OCI-LY7 (cell line): ENCODE measurements at regions not wholly inside any gene's neighbourhood (a gene's known extent, or its start where the extent isn't known, plus 50 kb on each side); places are given as distances from the start of the nearest gene placed in this dataset.

Experiments
- BruUV-seq: library from RNA; stranded (reverse); fragments of 400-500 nt; replicated peaks from 2 replicates; lab custom pipeline; 2021; lab: Mats Ljungman, UMichigan
- CTCF ChIA-PET: fragments of 300-600 bp; sonication (Branson Sonifier 250); formaldehyde crosslinking; loops from one replicate; lab custom pipeline; 2022; ENCODE audit warnings: antibody characterized with exemption; ENCODE audit not compliant: unreplicated experiment; lab: Charles Lee
- POLR2A ChIA-PET: fragments of 300-600 bp; sonication (Branson Sonifier 250); formaldehyde crosslinking; loops from one replicate; lab custom pipeline; 2022; ENCODE audit warnings: antibody characterized with exemption; lab: Charles Lee
- DNase-seq: peaks from one replicate; pipeline ENCODE4 v3.0.0-alpha.2; 2015; ENCODE audit warnings: low spot score
- H2AFZ ChIP-seq: fragments of 200-600 bp; sonication (generic), shearing (Covaris generic); 2 replicates; pipeline ENCODE4 v1.6.1; 2014; ENCODE audit warnings: mild to moderate bottlenecking, antibody characterized with exemption, low read length, moderate library complexity
- H3K27ac ChIP-seq: fragments of 200-600 bp; sonication (generic); 2 replicates; pipeline ENCODE4 v1.5.1; 2014; ENCODE audit warnings: mixed run types, low read depth, mild to moderate bottlenecking, moderate library complexity, low read length, inconsistent platforms; ENCODE audit not compliant: poor library complexity, severe bottlenecking
- H3K36me3 ChIP-seq: fragments of 200-600 bp; sonication (generic); 2 replicates; pipeline ENCODE4 v1.6.1; 2014; ENCODE audit warnings: mild to moderate bottlenecking, antibody characterized with exemption, low read length, moderate library complexity, mixed read lengths; ENCODE audit not compliant: insufficient read depth
- H3K4me1 ChIP-seq: fragments of 200-600 bp; sonication (generic); 2 replicates; pipeline ENCODE4 v1.5.1; 2014; ENCODE audit warnings: mild to moderate bottlenecking, low read length; ENCODE audit not compliant: insufficient read depth, poor library complexity, severe bottlenecking
- H3K4me2 ChIP-seq: fragments of 200-600 bp; sonication (generic); 2 replicates; pipeline ENCODE4 v1.6.1; 2014; ENCODE audit warnings: mild to moderate bottlenecking, low read length
- H3K4me3 ChIP-seq: fragments of 200-600 bp; sonication (generic); 2 replicates; pipeline ENCODE4 v1.5.1; 2014; ENCODE audit warnings: mild to moderate bottlenecking, low read depth, low read length; ENCODE audit not compliant: poor library complexity, severe bottlenecking
- H3K79me2 ChIP-seq: fragments of 200-600 bp; sonication (generic); 2 replicates; pipeline ENCODE4 v1.6.1; 2016; ENCODE audit warnings: low read depth, mild to moderate bottlenecking, low read length, moderate library complexity, mixed read lengths; ENCODE audit not compliant: insufficient read depth
- H3K9me2 ChIP-seq: fragments of 200-600 bp; sonication (generic); 2 replicates; pipeline ENCODE4 v1.6.1; 2016; ENCODE audit warnings: mild to moderate bottlenecking, low read length, mixed read lengths; ENCODE audit not compliant: insufficient read depth
- H3K9me3 ChIP-seq: fragments of 200-600 bp; sonication (generic); 2 replicates; pipeline ENCODE4 v1.6.1; 2014; ENCODE audit warnings: mild to moderate bottlenecking, mixed run types, low read length, mixed read lengths
- H4K20me1 ChIP-seq: fragments of 200-600 bp; sonication (generic); 2 replicates; pipeline ENCODE4 v1.6.1; 2014; ENCODE audit warnings: mild to moderate bottlenecking, antibody characterized with exemption, low read length, moderate library complexity, mixed read lengths; ENCODE audit not compliant: insufficient read depth
- CTCF ChIP-seq: fragments of 200-600 bp; sonication (generic); conservative IDR thresholded peaks from 2 replicates; pipeline ENCODE4 v1.5.1; 2014; ENCODE audit warnings: mild to moderate bottlenecking, antibody characterized with exemption, low read length, moderate library complexity, mixed read lengths
- EZH2phosphoT487 ChIP-seq: fragments of 200-600 bp; sonication (generic); IDR thresholded peaks from 2 replicates; pipeline ENCODE4 v1.6.1; 2018; ENCODE audit warnings: low read depth, borderline replicate concordance, mild to moderate bottlenecking, mixed run types, antibody characterized with exemption, low read length, moderate library complexity, mixed read lengths
- intact Hi-C: fragments of 100-400 bp; cut with micrococcal nuclease; formaldehyde crosslinking; loops from one replicate; pipeline ENCODE4 v1.10.0; 2022; ENCODE audit not compliant: unreplicated experiment

DNA sequence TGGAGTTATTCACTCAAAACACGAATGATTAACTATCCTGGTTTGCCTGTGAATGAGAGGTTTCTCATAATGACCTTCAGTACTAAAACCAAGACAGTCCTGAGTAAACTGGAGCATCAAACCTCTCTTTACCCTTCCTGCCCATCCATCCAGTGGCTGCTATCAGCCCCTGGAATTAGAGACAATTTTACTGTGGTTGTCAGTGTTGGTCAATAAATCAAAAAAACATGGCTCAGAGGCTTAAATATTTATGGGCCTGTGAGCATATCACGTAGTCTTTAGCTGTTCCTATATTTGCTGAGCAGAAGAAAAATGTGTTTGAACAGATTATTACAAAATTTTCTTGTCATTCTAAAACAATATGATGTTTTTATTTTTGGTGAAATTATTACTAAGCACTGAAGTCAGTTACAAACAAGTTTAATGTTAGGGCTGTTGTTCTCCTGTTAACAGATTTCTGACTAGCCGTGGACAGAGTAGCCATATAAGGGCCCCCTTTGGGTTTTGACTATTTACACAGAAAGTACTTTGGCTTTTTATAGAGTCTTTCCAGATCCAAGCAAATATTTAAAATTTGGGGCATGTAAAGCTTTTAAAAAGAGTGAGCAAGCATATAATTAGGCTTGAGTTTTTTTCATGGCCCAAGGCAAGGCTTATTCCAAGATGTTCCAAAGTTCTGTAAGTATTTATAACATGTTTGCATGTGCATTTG is 580.9 kb downstream of the DIPK2A start:
- Histone ChIP-seq H3K79me2 (no peaks in the 10 kb centered on the region), H3K9me3 (no peaks in the 10 kb centered on the region), H3K4me2 (no peak overlapping the region), H3K36me3 (no peaks in the 10 kb centered on the region), H3K4me1 (no peaks in the 10 kb centered on the region), H4K20me1 (no peaks in the 10 kb centered on the region), H3K9me2 (no peaks in the 10 kb centered on the region), H3K4me3 (no peak overlapping the region), H2AFZ (no peak overlapping the region), H3K27ac (no peak overlapping the region)
- no peak for TF ChIP-seq EZH2phosphoT487
- TF ChIP-seq CTCF = no peak
- no TSS peak for BruUV-seq
- intact Hi-C loops = no loop called here
- POLR2A ChIA-PET = interaction anchor here (1.1 kb wide), 1 partner anchor 22 kb away, joined by 3 read pairs; no protein-coding TSS in a partner anchor
- CTCF ChIA-PET = no interaction called here
- DNase-seq = no peak

DNA sequence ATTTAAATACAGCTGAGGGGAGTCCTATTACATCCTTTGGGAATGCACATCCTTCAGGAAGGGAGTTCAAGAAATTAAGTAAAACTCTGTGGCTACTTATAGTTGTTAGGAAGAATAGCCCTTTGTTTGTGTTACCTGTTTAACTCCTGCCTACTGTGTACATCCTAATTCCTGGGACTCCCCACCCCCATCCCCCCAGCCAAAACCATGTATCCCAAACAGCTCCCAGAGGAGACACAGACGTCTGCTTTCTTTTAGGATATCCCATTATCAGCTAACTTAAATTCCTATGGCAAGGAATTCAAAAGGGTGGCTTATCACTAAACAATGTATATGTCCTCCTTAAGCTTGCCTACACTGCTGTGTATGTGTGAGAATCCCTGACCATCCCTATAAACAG is 581.7 kb downstream of the DIPK2A start:
- Histone ChIP-seq H3K79me2 (no peaks in the 10 kb centered on the region), H3K4me1 (no peaks in the 10 kb centered on the region), H2AFZ (no peak overlapping the region), H3K36me3 (no peaks in the 10 kb centered on the region), H3K9me3 (no peaks in the 10 kb centered on the region), H3K9me2 (no peaks in the 10 kb centered on the region), H4K20me1 (no peaks in the 10 kb centered on the region), H3K27ac (no peak overlapping the region), H3K4me3 (no peak overlapping the region), H3K4me2 (no peak overlapping the region)
- intact Hi-C loops = no loop called here
- ChIA-PET CTCF (no interaction called here), POLR2A (no interaction called here)
- no TSS peak for BruUV-seq
- no peak for DNase-seq
- TF ChIP-seq EZH2phosphoT487 (no peak), CTCF (no peak)

- TF ChIP-seq CTCF (no peak), EZH2phosphoT487 (no peak)
- ChIA-PET POLR2A (no interaction called here), CTCF (no interaction called here)
- BruUV-seq = no TSS peak
- intact Hi-C loops = no loop called here
- Histone ChIP-seq H3K9me3 (no peaks in the 10 kb centered on the region), H3K9me2 (no peaks in the 10 kb centered on the region), H3K79me2 (no peaks in the 10 kb centered on the region), H2AFZ (no peak overlapping the region), H3K27ac (no peak overlapping the region), H4K20me1 (no peaks in the 10 kb centered on the region), H3K4me2 (no peak overlapping the region), H3K4me1 (no peaks in the 10 kb centered on the region), H3K36me3 (no peaks in the 10 kb centered on the region), H3K4me3 (no peak overlapping the region)
- DNase-seq = no peak
Observed at GRCh38 chr3:144554889-144555288, 583.3 kb downstream of the DIPK2A start.
